HT-29 (cell line): ENCODE measurements at regions not wholly inside any gene's neighbourhood (a gene's known extent, or its start where the extent isn't known, plus 50 kb on each side); places are given as distances from the start of the nearest gene placed in this dataset.

Experiments used
- DNase-seq: peaks from one replicate; pipeline ENCODE4 v3.0.0-alpha.2; 2015; ENCODE audit warnings: low spot score

DNA sequence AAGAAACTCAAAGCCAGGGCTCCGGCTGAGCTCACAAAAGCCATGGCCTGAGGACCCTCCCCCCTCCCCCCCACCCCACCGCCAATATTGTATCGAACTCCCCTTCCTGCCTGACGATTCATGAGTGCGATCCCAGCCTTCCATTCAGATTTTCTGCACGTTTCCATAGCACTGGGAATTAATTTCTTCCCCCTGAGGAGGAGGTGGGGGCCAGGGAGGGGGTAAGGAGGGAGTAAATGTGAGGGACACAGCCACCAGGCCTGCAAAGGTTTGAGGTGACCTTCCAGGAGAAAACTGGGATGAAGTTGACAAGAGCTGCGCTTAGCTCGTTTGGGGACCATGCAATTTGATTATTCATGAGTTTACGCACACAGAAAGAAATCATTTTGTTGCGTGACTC lies 527.7 kb downstream of the MN1 start:
- DNase-seq: no peak

DNA sequence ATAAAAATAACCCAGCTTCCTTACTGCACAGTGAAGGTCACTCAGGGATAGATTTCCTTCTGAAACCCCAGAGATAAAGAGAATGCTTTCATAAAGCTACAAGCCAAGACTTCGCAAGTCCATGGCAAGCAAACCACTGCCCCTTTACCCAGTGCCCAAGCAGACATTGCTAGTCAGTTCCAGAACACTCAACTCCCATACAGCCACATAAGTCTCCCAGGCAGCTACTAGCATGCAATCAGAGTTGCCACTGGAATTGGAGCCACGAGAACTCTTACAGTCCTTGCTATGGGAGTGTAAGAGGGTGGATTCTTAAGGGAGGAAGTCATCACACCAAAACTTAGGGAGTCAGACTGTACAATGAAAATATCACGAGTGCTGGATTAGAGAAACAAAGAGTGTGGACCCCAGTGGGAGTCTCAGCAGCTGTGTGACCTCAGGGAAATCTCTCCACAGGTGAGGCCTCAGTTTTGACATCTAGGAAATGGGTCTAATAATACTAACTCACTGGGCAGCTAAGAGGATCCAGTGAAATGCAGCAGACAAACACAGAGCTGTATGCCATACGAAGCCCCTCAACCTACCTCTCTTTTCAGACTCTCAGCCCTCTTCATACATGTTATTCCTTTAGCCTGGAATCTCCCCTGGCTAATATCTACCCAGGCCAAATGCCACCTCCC lies 526.6 kb downstream of the MN1 start:
- DNase-seq: no peak

DNA sequence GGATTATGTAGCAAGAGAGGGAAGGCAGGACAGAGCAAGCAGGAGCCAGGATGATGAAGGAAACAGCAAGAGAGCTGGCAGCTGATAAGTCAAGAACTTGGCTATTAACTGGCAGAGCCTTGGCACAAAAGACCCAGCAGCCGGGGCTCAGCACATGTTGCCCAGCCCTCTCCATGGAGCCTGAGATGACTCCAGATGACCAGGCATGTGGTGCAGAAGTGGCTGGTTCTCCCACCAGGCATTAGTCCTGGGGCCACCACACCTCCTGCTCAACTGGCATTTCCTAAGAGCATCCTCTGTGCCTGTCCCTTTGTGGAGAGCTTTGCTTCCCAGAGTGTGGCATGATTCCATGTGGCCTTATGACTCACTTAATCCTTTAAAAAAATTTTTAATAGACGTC lies 522.6 kb downstream of the MN1 start:
- DNase-seq: no peak

DNA sequence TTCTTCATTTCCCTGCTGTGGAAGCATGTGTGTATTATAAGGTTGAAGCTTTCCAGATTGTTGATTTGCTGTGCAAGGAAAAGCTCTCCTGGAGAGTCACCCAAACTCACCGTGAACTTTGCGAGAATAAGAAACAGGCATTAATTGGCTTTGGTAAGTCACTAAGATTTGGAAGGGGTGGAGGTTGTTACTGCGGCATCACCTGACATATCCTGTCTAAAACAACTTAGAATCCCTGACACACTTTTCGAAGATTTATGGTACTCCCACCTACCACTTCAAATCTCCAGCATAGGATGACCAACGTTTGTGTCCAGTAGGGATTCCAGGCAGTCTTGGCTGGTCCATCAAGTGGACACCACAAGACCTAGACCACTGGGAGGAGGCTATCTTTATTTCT lies 518.3 kb downstream of the MN1 start:
- no peak for DNase-seq

DNA sequence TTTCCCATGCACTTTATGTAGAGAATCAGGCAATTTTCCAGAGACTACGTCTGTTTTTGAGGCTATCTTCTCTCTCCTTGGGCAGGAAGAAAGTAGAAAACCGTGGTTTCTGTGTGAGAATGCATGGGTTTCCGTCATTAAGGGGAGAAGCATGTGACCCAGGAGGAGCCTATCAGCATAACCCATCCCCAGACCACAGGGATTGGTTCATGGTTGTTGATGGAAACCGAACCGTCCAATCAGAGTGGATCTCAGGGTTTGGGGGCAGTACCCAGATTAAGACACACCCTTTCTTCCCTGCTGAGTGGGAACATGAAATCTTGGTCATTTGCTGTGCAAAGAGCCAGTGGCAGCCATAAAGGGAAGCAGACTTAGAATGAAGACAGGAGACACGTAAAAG lies 517.8 kb downstream of the MN1 start:
- peak; percentile 1 for DNase-seq

DNA sequence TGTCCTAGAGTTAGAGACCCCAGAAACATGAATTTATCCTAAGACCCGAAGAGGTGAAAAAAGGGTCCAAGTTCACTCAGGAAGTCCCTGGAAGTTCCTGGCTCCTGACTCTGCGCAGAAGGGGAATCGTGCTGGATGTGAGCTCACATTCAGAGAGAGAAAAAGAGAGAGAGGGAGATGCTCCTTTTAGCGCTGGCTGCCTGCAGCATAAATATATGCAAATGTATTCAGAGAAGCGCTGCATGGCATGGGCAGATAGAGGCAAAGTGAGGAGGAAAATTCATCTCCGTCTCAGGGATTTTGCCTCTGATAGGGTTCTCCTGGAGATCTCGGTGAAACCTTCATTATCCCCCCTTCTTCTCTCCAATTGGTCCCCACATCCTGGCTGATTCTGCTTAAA lies 517.2 kb downstream of the MN1 start:
- no peak for DNase-seq

DNA sequence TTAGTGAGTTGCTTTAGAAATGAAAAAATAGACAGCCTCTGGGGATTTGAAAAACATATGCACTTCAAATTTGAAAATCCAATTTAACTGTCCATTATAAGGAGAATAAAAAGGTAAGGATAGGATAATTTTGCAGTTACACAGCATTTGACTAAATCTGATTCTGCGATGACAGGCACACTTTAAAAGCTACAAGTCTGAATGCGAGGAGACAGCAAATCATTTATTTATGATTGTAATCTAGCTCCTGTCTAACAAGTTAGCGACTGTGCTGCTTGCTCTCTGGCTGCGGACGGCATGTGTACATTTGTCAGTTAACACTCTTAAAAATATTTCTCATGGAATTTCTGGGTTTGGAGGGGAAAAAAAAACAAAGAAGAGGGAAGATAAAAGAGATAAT lies 514.8 kb downstream of the MN1 start:
- DNase-seq: no peak

DNA sequence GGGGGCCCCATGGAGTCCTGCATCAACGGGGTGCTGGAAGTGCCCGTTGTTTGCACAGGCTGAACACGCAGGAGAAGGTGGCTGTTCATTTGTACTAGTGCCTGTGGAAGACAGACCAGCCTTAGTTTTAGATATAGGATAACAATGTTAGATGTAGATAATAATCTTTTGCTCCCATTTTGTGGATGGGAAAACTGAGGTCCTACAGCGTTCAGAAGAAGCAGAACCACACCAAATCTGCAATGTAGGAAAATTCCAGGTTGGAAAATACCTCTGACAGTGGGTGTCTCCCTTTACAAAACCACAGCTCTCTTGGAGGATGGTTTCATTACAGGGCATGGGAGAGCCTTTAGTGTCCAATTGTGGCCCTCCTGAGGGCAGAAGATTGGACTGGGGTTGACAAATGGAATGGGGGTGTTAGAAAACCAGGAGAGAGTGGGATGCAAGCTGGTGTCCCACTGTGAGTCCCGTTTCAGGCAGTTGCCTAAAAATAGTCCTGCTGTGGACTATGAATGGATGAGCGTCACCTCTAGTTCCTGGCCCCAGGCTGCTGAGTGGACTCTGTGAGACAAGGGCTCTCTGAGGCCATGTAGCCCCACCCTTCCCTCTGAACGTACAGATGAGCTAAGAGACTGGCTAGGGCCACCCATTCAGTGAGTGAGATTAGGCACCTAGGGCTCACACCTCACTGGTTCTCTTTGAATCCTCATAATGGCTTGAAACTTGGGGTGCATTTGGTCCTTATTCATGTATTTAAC lies 508.8 kb downstream of the MN1 start:
- DNase-seq: no peak

DNA sequence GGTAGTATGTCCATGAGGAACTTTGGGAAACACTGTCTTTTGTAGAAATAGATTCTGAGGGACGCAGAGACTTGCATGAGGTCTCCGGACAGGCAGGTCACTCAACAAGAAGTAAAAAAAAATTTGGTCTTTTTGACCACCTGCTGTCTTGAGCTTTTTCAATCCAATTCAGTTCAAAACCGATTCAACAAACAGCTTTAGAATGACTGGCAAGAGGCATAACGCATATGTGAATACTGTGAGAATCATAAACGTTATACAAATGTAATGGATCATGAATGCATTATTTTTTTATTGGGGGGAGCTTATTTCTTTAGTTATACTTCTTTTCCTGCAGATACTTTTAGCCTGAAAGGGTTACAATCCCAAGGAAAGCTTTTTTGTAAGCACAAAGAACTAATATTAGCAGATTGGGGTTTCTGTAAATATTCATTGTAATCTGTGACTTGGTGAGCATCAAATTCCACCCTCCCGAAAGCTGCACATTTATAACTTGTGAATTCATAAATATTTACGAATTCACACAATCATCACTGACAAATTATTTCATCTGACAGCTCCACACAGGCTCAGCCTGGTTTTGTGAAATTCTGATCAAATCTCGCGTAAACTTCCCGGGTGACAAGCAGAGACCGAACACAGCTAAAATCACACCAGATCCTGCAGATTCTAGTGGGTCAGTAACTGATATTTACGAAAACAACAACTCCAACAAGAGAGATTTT lies 507.7 kb downstream of the MN1 start:
- DNase-seq: no peak

DNA sequence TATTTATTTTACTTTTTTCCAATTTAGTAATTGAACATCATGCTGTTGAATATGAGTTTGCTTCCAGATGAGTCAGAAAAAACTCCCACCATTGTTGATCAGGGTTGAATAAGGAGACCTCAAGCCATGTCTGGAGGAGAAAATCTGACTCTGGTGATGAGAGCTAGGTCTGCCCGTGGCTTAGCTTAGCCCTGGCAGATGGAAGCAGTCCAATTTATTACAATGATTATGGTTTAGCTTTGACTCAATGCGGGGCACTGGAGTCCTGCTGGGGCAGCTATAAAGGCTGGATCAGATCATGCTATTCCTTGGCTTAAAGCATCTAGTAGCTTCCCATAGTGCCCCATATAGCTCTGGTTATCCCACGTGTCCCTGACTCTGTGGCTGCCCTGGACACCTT lies 506.5 kb downstream of the MN1 start:
- DNase-seq: no peak

DNA sequence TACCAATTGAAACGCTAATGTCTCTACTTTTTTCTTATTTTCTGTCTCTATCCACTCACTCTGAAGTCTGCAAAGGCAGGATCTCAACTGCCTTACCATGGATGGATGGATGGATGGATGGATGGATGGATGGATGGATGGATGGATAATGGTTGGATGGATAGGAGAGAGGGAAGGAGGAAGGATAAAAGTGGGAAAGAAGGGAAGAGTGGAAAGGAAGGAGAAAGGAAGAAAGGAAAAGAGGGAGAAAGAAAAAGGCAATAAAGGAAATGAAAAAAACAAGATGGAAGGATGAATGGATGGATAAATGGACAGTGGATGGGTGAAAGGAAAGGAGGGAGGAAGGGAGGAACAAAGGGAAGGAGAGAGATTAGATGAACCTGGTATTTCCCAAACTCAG lies 506.0 kb downstream of the MN1 start:
- no peak for DNase-seq

DNA sequence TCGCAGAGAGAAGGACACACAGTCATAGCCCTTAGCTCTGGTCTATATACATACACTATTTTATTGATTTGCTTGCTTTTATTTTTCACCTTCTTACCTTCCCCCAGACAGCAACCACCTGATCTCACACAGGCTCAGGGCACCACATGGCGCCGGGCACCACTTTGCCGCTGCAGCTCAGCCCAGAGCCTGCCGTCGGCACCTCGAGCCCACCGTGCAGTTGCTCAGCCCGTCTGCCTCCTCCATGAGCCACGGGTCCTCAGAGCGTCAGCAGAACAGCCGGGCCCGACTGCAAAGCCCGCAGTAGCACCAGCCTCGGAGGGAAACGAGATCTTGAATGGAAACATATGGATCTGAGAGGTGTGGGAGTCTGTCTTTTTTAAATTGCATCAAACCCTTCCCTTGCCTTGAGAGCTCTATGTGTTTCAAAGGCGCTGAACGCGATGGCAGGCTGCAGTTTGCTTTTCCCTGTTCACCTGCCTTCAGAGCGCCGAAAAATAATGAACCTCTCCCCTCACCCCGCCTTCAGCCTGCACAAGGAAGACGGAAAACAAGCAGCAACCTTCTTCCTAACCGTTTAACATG lies 505.4 kb downstream of the MN1 start:
- DNase-seq: no peak

DNA sequence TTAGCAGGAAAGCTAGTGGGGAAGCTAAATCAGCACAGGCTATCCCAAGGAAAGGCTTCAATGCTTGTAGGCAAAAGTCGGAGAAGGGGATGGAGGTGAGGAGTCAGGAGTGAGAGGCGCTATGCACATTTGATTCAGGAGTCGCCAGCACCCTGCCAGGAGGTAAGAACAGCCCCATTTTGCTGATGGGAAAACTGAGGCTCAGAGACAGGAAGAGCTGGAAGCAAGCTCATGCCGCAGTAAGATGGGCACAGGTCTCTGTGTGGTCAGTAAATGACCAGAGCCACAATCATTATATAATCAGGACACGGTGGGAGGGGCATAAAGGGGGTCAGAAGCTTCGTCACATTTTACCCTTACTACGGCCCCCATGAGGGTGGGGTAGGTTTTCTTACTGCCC lies 504.4 kb downstream of the MN1 start:
- no peak for DNase-seq

DNA sequence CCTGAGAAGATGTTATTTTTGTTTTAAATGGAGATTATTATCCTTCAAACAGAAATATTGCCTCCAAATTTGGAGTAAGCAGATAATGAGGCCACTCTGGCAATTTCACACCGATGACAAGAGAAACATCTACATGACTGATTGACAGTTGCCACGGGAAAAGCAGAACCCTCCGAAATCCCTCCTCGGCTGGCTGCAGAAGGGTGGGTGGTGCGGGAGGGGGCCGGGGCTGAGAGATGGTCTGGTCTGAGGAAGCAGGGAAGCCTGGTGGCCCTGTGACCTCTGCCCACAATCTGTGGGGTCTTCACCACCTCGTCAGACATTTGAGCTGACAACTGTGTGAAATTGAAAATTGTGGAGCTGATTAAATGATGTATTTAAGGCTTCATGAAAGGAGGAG lies 503.2 kb downstream of the MN1 start:
- no peak for DNase-seq

DNA sequence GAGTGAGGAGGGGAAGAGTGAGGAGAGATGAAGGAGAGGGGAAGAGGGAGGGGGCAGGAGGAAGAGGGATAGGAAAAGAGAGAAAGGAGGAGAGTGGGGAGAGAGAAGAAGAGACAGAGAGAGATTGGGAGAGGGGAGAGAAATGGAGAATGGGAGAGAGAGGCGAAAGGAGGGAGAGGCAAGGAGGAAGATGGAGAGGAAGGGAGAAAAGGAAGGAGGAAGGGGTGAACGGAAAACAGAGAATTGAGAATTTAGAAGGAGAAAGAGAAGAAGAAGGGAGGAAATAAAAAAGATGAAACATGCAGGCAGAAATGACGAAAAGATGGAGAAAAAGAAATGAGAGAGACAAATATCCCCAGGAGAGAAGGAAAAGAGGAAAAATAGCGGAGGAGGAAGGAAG lies 502.8 kb downstream of the MN1 start:
- DNase-seq: no peak

DNA sequence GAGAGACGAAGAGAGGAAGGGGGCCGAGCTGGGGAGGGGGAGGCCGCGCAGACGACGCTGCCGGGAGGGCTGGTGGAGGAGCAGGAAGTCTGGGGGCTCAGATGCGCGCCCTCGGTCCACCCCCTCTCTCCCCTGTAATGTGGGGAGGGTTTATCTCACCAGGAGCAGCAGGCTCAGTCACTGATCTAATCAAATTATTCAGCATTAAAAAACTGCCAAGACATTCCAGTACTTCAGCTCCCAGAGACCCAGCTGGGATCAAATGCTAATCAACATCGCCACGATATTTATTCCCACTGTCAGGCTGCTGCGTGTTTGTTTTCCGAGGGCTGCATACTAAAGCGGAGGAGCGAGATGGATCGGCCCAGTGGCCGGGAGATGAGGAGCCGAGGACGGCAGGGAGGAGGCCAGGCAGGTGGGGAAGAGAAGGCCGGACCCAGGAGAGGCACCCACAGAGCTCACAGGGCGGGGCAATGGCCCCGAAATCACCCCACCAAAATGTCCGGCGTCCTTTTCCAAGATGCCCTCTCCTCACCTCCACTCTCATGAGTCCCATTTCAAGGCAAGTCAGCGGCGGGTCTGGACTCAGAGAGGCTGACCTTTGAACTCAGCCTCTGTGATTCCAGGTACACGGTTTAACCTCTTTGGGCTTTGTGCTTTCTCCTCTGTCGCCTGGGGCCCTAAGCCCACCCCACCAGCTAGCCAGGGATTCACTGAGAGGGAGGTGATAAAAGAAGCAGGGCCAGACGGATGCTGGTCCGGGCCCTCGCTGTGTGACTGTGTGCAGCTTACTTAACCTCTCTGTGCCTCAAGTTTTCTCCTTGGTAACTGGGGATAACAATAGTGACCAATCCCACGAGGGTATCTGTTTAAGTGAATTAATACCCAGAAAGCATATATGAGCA lies 502.1 kb downstream of the MN1 start:
- DNase-seq: no peak

DNA sequence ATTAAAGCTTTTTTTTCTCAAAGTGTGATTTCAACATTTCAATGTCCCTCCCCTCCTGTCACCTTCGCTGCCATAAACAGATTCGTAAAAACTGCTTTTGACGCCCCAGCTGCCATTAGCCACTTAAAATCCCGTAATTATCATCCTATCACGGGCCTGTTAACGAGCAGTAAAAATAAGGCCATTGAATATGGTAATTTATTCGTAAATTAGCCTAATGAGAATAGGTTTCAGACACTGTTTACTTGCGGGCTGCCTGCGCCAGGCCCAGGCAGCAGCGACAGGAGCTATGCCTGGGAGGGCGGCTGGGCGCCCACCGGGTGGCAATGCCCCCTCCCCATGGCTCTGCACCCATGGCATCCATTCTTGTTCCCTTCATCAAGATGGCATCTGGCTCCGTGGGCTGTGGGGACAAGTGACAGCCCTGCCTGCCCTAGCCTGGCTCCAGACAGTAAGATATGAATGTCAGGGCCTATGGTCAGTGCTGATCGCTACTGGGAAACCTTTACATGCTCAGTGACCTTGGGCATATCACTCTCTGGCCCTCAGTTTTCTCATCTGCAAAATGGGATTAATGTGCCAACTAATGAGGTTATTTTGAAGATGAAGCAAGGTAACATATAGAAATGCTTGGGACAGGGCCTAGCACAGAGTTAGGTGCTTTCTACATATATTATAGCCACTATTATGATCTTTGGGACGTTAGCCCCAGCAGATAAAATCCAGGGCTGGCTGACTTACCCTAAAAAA lies 500.8 kb downstream of the MN1 start:
- no peak for DNase-seq

DNA sequence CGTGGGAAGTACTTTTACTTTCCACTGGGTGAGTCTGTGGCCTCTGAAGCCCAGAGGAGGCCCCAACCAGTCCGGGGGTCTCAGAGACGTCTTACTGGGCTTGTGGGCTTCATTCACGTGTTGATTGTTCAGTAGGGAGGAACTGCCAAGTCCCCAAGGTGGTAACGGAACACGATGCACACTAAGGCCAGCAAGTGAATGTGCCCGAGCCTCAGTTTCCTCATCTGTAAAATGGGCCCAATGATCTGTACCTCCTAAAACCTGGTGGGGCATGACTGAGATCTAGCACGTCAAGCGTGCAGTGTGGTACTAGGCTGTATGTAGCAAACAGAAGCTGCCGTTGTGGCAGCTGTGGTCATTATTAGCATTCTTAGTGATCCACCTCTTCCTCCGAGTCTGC lies 499.1 kb downstream of the MN1 start:
- DNase-seq: no peak

DNA sequence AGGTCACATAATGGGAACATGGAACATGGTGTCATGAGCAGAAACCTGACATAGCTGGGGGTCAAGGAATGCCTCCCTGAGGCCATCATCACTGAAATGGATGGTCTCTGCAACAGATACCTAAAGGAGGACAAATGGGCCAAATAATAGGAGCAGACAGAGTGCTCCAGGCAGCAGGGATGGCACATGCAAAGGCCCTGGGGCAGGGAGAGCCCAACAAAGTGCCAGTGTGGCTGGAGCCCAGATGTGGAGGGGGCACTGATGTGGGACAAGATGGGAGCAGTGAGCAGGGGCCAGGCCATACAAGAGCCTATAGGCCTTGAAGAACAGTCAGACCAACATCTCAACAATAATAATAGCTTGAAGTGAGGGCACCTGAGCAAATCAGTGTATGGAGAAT lies 497.8 kb downstream of the MN1 start:
- no peak for DNase-seq

DNA sequence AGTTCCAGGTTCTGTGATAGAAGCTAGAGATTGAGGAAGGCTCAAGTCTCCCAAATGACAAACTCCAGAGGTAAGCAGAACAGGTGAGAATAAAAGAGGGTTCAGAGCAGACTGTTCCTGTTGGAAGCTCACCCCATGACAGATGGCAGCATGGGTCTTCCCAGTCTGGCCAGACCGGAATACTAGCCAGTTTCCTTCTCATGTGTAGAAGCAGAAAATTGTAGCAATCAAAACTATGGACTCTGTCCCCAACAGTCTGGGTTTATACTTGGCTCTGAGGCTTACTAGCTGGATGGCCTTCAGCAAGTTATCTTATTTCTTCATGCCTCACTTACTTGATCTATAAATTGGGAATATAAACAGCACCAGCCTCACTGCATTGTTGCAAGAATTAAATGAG lies 494.8 kb downstream of the MN1 start:
- DNase-seq: no peak
